GM12864 (cell line): ENCODE measurements at regions not wholly inside any gene's neighbourhood (a gene's known extent, or its start where the extent isn't known, plus 50 kb on each side); places are given as distances from the start of the nearest gene placed in this dataset.

Experiments used
- DNase-seq: peaks from one replicate; pipeline ENCODE4 v3.0.0-alpha.2; 2011; ENCODE audit warnings: low read depth
- H3K4me3 ChIP-seq: 2 replicates; pipeline ENCODE4 v1.5.1; 2011; ENCODE audit warnings: mild to moderate bottlenecking, low read depth, low read length, control low read depth
- CTCF ChIP-seq: IDR thresholded peaks from 2 replicates; pipeline ENCODE4 v1.5.1; 2011; ENCODE audit warnings: low read depth, mild to moderate bottlenecking, moderate library complexity, low read length, control low read depth, inconsistent platforms; ENCODE audit errors: missing control alignments

DNA sequence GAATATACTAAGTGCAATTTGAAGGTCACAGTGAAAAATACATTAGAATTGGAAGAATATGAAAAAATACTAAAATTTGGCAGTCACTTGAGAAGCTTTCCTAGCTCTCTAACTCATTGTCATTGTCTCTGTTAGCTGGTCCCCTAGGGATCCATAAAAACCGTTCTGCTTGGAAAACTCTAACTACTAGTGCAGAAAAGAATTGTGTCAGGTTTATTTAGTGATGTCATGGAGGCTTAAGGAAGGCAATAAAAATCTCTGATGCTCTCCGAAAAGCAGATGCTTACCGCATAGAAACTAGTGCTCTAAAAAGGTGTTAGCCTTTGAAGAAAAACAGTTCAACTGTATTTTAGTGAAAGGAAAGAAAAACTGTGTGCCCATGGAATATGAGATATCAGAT, 150.1 kb upstream of the DLGAP1 start:
- no peak for TF ChIP-seq CTCF
- no peak for DNase-seq
- H3K4me3 ChIP-seq = no peak overlapping the region

- H3K4me3 ChIP-seq = no peak overlapping the region
- TF ChIP-seq CTCF = no peak
- no peak for DNase-seq
Measured at GRCh38 chr18:4603955-4604354, 148.8 kb upstream of the DLGAP1 start.

DNA sequence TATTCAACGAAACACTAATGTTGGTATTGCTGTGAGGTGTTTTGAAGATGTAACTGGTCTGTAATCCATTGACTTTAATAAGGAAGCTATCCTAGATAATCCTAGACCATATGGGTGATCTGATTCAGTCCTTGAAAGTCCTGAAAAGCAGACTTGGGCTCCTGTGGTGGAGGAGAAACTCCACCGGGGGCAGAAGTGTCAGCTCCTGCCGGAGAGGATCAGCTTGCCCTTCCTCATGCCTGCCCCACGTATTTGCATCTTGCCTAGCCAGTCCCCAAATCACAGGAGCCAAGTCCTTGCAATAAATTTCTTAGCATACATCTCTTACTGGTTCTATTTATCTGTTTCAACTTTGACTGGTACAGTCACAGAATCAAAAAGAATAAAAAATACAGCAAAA, 144.2 kb upstream of the DLGAP1 start:
- no peak for TF ChIP-seq CTCF
- DNase-seq = no peak
- no peak overlapping the region for H3K4me3 ChIP-seq

- DNase-seq = no peak
- no peak overlapping the region for H3K4me3 ChIP-seq
- TF ChIP-seq CTCF = no peak
Measured at GRCh38 chr18:4597301-4597700, 142.2 kb upstream of the DLGAP1 start.

DNA sequence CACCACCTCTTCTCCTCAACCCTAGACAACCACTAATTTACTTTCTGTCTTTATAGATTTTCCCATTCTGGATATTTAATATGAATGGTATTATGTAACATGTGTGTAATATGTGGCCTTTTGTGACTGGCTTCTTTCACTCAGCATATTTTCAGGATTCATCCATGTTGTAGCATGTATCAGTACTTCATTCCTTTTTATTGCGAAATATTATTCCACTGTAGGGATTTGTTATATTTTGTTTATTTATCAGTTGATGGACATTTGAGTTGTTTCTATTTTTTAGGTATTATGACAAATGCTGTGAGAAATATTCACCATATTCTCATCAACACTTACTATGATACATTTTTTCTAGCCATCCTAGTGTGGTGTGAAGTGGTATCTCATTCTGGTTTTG, 138.8 kb upstream of the DLGAP1 start:
- DNase-seq = no peak
- no peak for TF ChIP-seq CTCF
- H3K4me3 ChIP-seq = no peak overlapping the region

DNA sequence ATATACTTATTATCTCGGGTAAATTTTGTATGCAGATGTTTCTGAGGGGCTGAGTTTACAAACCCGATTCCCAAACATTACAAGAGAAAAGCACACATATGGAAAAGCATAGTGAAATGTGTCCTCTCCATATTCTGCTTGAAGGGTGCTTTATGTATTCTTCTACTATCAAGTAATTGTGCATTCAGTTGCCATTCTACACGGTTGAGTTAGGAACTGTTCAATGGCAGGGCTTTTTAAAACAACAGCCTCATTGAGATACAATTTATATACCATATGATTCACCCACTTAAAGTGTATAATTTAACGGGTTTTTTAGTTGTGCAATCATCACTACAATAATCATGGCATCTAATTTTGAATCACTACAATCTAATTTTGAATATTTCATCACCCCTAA, 138.4 kb upstream of the DLGAP1 start:
- TF ChIP-seq CTCF = no peak

GRCh38 chr18:4589056-4589800, 134.1 kb upstream of the DLGAP1 start:
- TF ChIP-seq CTCF = no peak
- H3K4me3 ChIP-seq = no peak overlapping the region
- no peak for DNase-seq

More for the DNA sequence above, 138.4 kb upstream of the DLGAP1 start:
- no peak overlapping the region for H3K4me3 ChIP-seq
- no peak for DNase-seq
